Activated T-cell treated with anti-CD3 and anti-CD28 coated beads, Interleukin-2, amount 50 U/mL, for 24 hours (primary cell): ENCODE measurements at regions not wholly inside any gene's neighbourhood (a gene's known extent, or its start where the extent isn't known, plus 50 kb on each side); places are given as distances from the start of the nearest gene placed in this dataset.
"Not testable (repeated sequence)": the region's sequence is repeated elsewhere in the genome, so short reads cannot be mapped to it uniquely, and the experiment has no call there.

ENCODE experiments used
- DNase-seq: peaks from one replicate; pipeline ENCODE4 v3.0.0-alpha.2; 2020
- H3K27ac Mint-ChIP-seq: 2 replicates; pipeline ENCODE4 v1.8.0; 2020; ENCODE audit warnings: mild to moderate bottlenecking, mixed read lengths
- H3K27me3 Mint-ChIP-seq: 2 replicates; pipeline ENCODE4 v1.8.0; 2020; ENCODE audit warnings: mixed read lengths
- H3K36me3 Mint-ChIP-seq: 2 replicates; pipeline ENCODE4 v1.8.0; 2020; ENCODE audit warnings: low read depth, mixed read lengths
- H3K4me1 Mint-ChIP-seq: 2 replicates; pipeline ENCODE4 v1.8.0; 2020; ENCODE audit warnings: low read depth, mixed read lengths
- H3K4me3 Mint-ChIP-seq: 2 replicates; pipeline ENCODE4 v1.8.0; 2020; ENCODE audit warnings: mild to moderate bottlenecking, moderate library complexity, mixed read lengths
- H3K9me3 Mint-ChIP-seq: 2 replicates; pipeline ENCODE4 v1.8.0; 2020; ENCODE audit warnings: mixed read lengths

DNA sequence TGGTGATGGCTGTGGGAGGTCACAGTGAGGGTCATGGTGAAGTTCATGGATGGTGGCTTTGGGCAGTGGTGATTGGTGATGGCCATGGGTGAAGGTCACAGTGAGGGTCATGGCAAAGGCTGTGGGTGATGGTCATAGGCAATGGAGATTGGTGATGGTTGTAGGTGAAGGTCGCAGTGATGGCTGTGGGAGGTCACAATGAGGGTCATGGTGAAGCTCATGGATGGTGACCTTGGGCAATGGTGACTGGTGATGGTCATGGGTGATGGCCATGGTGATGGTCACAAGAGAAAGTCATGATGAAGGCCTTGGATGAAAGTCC is 115.6 kb upstream of the IRX4 start:
- H3K36me3 Mint-ChIP-seq: no peaks in the 10 kb centered on the region
- H3K4me3 Mint-ChIP-seq: no peak overlapping the region
- H3K27ac Mint-ChIP-seq: no peak overlapping the region
- no peaks in the 10 kb centered on the region for H3K4me1 Mint-ChIP-seq
- H3K9me3 Mint-ChIP-seq: peaks cover 9% of the 10 kb centered on the region
- peaks cover 66% of the 10 kb centered on the region for H3K27me3 Mint-ChIP-seq
- DNase-seq: no peak

DNA sequence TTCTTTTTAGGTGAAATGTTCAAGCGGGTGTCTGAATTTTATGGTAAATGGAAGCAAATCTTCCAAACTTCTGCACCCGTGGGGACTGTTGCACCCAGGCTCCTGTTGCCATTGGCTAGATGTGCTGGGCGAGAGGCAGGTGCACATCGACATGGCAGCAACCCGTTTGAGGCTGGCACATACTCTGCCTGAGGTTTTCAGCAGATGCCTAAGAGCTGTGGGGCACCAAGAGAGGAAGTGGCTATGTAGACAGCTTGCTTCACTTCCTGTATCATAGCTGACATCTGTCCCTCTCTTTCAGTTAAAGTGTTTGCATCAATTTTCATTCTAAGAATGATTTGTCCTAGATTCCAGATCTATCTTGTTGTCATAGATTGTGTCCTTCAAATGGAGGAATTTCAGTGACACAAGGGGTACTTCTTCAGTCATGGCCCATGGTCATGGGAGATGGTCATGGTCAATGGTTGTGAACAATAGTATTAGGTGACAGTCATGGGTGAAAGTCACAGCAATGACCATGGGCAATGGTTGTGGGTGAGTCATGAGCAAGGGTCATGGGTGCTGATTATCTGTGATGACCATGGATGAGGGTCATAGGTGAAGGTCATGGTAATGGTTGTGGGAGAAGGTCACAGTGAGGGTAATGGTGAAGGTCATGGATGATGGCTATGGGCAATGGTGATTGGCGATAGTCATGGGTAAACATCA is 115.1 kb upstream of the IRX4 start:
- H3K27me3 Mint-ChIP-seq: peaks cover 63% of the 10 kb centered on the region
- no peak overlapping the region for H3K4me3 Mint-ChIP-seq

DNA sequence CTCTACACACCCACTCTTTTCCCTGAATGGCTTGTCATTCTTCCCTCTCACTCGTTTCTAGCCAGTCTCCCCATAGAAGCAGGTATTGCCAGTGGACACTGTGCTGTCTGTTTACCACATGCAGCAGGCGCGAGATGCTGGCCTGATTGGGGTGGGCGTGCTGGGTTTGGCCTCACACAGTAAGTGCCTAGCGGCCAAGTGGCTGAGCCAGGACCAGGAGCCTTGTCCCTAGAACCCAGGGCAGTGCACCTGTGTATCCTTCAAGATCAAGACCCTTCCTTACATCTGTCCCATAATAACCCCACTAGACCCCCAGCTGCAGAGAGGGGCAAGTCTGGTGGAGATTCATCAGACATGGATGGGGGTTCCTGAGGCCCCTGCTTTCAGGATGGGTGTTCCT is 112.8 kb upstream of the IRX4 start:
- Mint-ChIP-seq H3K27me3 (peaks cover 49% of the 10 kb centered on the region), H3K4me3 (no peak overlapping the region), H3K4me1 (no peaks in the 10 kb centered on the region), H3K27ac (no peak overlapping the region), H3K36me3 (no peaks in the 10 kb centered on the region), H3K9me3 (peaks cover 14% of the 10 kb centered on the region)
- DNase-seq: no peak

More for the DNA sequence above, 115.1 kb upstream of the IRX4 start:
- no peak for DNase-seq
- Mint-ChIP-seq H3K27ac (no peak overlapping the region), H3K9me3 (peaks cover 11% of the 10 kb centered on the region), H3K4me1 (no peaks in the 10 kb centered on the region), H3K36me3 (no peaks in the 10 kb centered on the region)

DNA sequence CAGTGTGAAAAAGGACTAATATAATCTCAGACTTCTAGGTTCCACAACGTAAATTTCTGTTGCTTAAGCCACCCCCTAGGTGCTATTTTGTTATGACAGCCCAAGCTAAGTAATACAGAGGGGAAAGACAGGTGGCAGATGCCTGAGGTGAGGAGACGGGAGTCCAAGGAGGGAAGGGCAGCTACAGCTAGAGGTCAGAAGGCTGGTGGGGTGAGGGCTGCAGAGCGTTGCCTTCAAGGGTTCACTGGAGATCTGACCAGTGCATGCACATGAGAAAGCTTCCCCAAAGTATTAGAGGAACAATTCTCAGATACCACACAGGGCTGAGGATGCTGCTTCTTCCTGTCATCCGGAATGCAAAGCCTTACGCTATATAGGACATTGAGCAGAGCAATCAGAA is 104.7 kb upstream of the IRX4 start:
- H3K27ac Mint-ChIP-seq: no peak overlapping the region
- H3K9me3 Mint-ChIP-seq: peaks cover 13% of the 10 kb centered on the region
- DNase-seq: no peak
- H3K36me3 Mint-ChIP-seq: no peaks in the 10 kb centered on the region
- no peaks in the 10 kb centered on the region for H3K4me1 Mint-ChIP-seq
- H3K27me3 Mint-ChIP-seq: peaks cover 47% of the 10 kb centered on the region
- H3K4me3 Mint-ChIP-seq: no peak overlapping the region

DNA sequence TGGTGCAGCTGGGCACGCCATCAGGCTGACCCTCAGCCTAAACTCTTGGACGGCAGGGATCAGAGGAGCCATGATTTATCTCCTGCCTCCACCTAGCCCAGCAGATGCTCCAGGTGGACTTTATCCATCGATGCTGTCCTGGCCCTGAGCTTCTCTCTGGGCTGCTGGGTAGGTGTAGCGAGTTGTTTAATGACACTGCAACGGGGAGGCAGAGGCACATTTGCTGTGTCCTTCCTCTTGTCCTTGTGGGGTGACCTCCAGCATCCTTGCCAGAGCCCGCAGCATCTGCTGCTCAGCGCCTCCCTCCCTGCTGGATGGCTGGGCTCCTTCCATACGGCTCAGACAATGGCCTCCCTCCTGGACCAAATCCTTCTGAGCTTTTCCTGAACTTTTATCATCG is 103.1 kb upstream of the IRX4 start:
- no peaks in the 10 kb centered on the region for H3K36me3 Mint-ChIP-seq

DNA sequence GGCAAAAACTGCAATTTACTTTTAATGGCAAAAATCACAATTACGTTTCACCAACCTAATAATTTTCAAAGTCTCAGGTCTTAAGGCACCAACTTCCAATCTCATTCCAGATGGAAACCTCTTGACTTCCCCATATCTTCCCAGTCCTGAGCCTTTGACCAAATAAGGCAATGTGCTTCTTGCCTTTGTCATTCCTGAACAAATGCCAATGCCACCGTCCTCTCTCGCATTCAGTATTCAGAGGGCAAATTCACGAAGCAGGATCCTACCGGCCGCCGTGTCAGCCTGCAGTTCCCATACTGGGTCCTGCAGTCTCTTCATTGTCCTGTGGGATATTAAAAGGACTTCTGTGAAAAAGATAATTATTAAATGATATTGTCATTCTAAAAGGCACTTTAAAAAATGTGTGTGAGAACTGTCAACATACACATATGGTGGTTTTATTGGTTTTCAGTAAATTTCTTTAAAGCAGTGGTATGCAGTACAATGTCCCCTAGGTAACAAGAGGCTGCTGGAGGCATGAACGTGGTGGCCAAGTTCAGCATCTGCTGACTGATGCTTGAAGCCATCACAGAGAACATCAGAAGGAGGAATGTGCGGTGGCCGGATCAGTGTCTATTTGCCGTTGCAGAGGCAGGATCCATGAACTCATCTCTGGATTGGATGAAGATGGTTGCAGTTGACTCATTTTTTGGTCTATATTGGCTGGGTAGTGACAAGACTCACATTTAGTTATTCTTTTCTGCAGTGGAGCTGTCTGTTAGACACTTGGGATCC is 101.4 kb upstream of the IRX4 start:
- Mint-ChIP-seq H3K4me1 (no peaks in the 10 kb centered on the region), H3K27me3 (peaks cover 43% of the 10 kb centered on the region), H3K36me3 (no peaks in the 10 kb centered on the region), H3K27ac (no peak overlapping the region), H3K4me3 (no peak overlapping the region), H3K9me3 (peaks cover 3% of the 10 kb centered on the region)
- DNase-seq: no peak

More for the DNA sequence above, 103.1 kb upstream of the IRX4 start:
- Mint-ChIP-seq H3K27ac (no peak overlapping the region), H3K27me3 (peaks cover 47% of the 10 kb centered on the region), H3K4me3 (no peak overlapping the region), H3K9me3 (peaks cover 13% of the 10 kb centered on the region), H3K4me1 (no peaks in the 10 kb centered on the region)
- no peak for DNase-seq

DNA sequence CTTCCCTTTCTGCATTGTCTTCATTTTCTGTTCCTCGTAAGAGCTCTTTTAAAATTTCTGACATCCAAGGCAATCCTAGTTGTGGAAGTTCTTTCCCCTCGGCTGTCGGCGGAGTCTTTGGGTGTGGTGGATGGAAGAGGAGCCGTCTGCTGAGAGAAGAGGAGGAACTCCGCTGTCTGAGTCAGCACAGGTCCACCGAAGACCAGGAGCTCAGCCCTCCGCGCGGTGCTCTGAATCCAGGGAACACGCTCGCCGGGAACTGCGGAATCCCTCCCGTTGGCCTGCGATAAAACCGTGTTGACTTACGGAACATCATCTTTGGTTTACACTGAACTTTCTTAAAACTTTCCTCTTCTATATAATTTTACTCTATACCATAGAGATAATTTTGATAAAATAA is 100.7 kb upstream of the IRX4 start:
- peaks cover 45% of the 10 kb centered on the region for H3K27me3 Mint-ChIP-seq
- H3K9me3 Mint-ChIP-seq: peaks cover 3% of the 10 kb centered on the region
- DNase-seq: no peak
- H3K27ac Mint-ChIP-seq: no peak overlapping the region
- H3K36me3 Mint-ChIP-seq: no peaks in the 10 kb centered on the region
- H3K4me3 Mint-ChIP-seq: no peak overlapping the region
- no peaks in the 10 kb centered on the region for H3K4me1 Mint-ChIP-seq

DNA sequence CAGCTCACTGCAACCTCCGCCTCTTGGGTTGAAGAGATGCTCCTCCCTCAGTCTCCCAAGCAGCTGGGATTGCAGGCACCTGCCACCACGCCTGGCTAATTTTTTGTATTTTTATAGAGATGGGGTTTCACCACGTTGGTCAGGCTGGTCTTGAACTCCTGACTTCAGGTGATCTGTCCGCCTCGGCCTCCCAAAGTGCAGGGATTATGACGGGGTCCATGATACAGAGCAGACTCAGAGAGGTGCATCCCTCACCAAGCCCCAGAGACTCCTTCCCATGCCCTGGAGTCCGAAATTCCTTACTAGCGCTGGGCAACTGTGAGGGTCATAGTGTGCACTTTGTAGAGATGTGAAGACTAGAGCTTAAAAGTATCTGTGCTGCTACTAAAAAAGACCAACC is 99.8 kb upstream of the IRX4 start:
- peaks cover 41% of the 10 kb centered on the region for H3K27me3 Mint-ChIP-seq
- DNase-seq, H3K4me3 Mint-ChIP-seq, H3K27ac Mint-ChIP-seq, H3K36me3 Mint-ChIP-seq, H3K4me1 Mint-ChIP-seq, H3K9me3 Mint-ChIP-seq: not testable (repeated sequence)

DNA sequence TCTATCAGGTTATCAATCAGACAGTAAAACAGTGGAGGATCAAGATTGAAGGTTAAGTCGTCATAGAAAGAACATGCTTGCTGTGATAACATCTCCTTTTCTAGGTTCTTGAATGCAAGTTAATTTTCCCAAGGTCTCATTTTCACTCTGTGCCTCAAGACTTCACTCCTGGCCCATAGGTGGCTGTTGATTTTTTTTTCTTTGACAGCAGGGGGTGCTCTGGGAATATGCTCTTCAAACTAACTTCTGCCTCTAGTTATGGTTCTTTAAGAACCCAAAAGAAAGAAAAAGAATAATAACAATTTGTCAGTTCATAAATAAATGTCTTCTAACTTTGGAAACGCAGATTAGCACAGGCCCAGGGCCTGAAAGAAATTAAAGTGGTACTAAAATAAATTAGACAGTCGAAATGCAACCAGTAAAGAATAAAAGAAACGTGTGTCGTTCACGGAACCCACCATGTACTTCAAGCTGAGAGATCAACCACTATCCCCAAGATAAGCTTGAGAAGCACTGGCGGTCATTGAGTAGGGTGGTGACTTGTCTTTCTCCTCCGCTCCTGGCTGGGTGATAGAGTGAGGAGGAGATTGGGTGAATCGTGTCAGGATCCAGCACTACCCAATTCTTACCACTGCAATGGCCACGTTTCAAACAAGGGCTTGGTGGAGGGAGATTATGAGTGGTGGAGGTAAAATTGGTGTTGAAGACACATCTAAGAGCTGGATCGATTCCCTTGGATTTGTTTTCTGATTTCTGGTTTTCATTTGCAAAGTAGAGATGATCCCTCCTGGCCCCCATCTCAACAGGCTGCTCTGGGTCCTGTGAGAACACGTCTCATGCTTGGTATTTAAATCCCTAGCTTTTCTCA is 93.4 kb upstream of the IRX4 start:
- no peaks in the 10 kb centered on the region for H3K36me3 Mint-ChIP-seq
- no peaks in the 10 kb centered on the region for H3K4me1 Mint-ChIP-seq
- DNase-seq: no peak
- no peak overlapping the region for H3K27ac Mint-ChIP-seq
- no peaks in the 10 kb centered on the region for H3K9me3 Mint-ChIP-seq
- peaks cover 35% of the 10 kb centered on the region for H3K27me3 Mint-ChIP-seq
- H3K4me3 Mint-ChIP-seq: no peak overlapping the region

DNA sequence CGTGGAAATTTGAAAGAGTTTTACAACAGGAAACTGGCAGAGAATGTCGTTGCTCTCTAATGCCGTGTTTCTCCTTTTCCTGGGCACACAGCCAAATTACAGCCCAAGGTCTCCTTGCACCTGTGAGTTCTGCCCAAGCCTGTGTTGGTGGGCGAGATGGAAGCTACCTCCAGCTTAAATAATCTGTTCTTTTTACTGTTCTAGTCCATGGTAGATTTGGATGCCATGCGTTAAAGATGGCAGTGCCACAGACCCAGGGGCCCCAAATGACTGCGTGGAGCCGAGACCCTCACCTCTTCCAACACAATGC is 92.6 kb upstream of the IRX4 start:
- Mint-ChIP-seq H3K27ac (no peak overlapping the region), H3K9me3 (no peaks in the 10 kb centered on the region), H3K4me3 (no peak overlapping the region), H3K36me3 (no peaks in the 10 kb centered on the region), H3K4me1 (no peaks in the 10 kb centered on the region), H3K27me3 (peaks cover 35% of the 10 kb centered on the region)
- no peak for DNase-seq

DNA sequence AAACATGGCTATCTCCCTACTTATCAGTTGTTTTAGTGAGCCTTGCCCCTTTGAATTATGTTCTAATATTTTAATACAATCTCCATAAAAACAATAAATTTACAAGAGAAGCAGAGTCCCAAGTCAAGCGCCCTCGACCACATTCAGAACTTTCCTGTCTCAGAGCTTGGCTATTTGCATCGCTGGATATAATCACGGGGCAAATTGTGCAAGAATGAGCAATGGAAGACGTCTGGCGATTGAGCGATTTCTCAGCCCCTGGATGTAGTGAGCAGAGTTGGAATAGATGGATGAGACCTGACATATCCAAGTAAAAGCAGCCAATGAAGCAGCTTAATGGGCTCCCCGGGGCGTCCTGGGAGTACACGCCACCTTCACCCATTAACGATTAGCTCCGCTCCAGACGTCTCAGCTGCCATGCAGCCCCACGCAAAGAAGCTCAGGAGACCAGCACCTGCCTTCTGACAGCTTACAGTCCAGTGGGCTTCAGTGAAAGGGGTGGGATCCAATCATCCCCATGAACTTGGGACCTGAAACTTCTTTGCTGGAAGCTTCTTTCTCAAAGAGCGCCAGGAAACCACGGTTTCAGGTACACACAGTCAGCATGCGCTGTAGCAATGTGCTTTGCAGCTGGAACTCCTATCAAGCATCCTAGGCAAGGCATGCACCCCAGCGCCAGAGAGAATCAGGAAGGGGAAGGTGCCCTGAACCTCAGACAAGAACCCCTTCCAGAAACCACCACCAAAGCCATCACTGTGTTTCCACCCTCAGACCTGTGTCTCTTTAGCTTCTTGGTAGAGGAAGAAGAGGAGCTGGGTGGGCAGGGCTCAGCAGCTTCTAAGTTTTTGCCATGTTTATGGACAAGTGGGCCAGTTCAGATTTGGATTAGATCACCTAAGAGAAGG is 92.0 kb upstream of the IRX4 start:
- no peak for DNase-seq
- no peaks in the 10 kb centered on the region for H3K36me3 Mint-ChIP-seq
- H3K9me3 Mint-ChIP-seq: no peaks in the 10 kb centered on the region
- peaks cover 34% of the 10 kb centered on the region for H3K27me3 Mint-ChIP-seq
- no peaks in the 10 kb centered on the region for H3K4me1 Mint-ChIP-seq
- no peak overlapping the region for H3K27ac Mint-ChIP-seq
- no peak overlapping the region for H3K4me3 Mint-ChIP-seq

DNA sequence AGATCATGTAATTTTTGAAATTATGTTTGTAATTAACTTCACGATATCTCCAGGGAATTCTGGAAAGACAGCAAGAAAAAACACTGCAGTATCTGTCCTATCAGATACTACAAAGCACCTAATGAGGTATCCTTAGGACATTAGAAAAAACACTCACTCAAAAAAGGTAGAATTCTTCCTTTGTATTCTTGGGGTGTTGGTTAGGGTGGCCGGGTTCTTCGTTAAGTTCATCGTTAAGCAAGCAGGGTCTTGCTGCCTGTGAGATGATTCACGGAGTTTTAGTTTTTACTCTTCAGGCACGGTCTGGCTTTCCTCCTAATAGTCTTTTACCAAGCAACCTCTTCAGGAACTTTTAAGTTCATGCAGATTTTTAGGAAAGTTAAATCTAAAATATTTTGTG is 91.4 kb upstream of the IRX4 start:
- Mint-ChIP-seq H3K27ac (no peak overlapping the region), H3K36me3 (no peaks in the 10 kb centered on the region), H3K4me1 (no peaks in the 10 kb centered on the region), H3K9me3 (no peaks in the 10 kb centered on the region), H3K27me3 (peaks cover 31% of the 10 kb centered on the region), H3K4me3 (no peak overlapping the region)
- DNase-seq: no peak

DNA sequence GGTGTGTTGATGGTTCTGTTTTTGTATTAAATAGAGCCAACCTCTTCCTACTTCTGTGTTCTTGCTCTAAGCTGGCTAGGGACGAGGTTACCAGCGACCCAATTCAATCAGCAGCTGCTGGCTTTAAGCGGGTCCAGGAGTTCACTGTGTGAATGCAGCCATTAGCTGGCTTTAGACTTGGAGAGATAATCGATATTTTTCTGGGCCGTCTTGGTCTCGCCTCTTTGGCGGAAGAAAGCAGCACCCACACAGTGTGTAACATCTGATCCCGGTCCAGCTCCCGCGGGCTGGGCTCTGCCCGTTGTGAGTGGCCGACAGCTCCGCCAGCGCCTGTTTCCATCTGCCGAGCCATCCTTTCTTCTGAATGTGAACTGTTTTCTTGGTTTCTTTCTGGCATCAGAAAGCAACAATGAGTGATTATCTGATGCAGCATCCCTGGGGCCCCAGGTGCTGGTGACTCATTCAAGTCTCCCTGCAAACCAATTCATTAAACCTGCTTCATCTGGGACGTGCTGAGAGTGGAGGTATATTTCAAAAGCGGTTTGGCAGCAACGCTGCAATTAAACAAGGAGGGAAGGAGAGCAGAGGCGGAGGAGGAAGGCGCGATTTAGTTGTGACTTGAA is 90.8 kb upstream of the IRX4 start:
- Mint-ChIP-seq H3K27ac (no peak overlapping the region), H3K9me3 (no peaks in the 10 kb centered on the region), H3K4me3 (no peak overlapping the region), H3K36me3 (no peaks in the 10 kb centered on the region), H3K27me3 (peaks cover 29% of the 10 kb centered on the region), H3K4me1 (no peaks in the 10 kb centered on the region)
- no peak for DNase-seq

DNA sequence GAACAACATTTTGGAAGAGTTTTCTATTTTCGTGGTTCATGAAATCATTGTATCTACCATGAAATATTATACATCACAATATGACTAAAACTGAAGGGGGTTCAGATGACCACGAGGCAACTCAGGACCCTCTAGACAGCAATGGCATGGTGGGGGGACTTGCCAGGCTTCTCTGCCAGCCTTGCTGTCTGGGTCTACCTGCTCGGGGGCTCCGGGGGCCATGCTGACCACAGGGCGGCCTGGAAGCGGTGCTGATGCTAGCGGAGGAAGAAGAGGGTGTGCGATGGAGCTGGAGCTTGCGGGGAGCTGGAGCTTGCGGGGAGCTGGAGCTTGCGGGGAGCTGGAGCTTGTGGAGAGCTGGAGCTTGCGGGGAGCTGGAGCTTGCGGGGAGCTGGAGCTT is 89.2 kb upstream of the IRX4 start:
- DNase-seq: no peak
- H3K4me3 Mint-ChIP-seq: no peak overlapping the region
- no peaks in the 10 kb centered on the region for H3K36me3 Mint-ChIP-seq
- H3K27me3 Mint-ChIP-seq: peaks cover 31% of the 10 kb centered on the region
- no peaks in the 10 kb centered on the region for H3K9me3 Mint-ChIP-seq
- H3K4me1 Mint-ChIP-seq: no peaks in the 10 kb centered on the region
- H3K27ac Mint-ChIP-seq: no peak overlapping the region
